Activated T-cell treated with anti-CD3 and anti-CD28 coated beads, Interleukin-2, amount 50 U/mL, for 24 hours (primary cell): ENCODE measurements at regions not wholly inside any gene's neighbourhood (a gene's known extent, or its start where the extent isn't known, plus 50 kb on each side); places are given as distances from the start of the nearest gene placed in this dataset.
"Not testable (repeated sequence)": the region's sequence is repeated elsewhere in the genome, so short reads cannot be mapped to it uniquely, and the experiment has no call there.

Experiments used
- DNase-seq: peaks from one replicate; pipeline ENCODE4 v3.0.0-alpha.2; 2020
- H3K27ac Mint-ChIP-seq: 2 replicates; pipeline ENCODE4 v1.8.0; 2020; ENCODE audit warnings: mild to moderate bottlenecking, mixed read lengths
- H3K27me3 Mint-ChIP-seq: 2 replicates; pipeline ENCODE4 v1.8.0; 2020; ENCODE audit warnings: mixed read lengths
- H3K36me3 Mint-ChIP-seq: 2 replicates; pipeline ENCODE4 v1.8.0; 2020; ENCODE audit warnings: low read depth, mixed read lengths
- H3K4me1 Mint-ChIP-seq: 2 replicates; pipeline ENCODE4 v1.8.0; 2020; ENCODE audit warnings: low read depth, mixed read lengths
- H3K4me3 Mint-ChIP-seq: 2 replicates; pipeline ENCODE4 v1.8.0; 2020; ENCODE audit warnings: mild to moderate bottlenecking, moderate library complexity, mixed read lengths
- H3K9me3 Mint-ChIP-seq: 2 replicates; pipeline ENCODE4 v1.8.0; 2020; ENCODE audit warnings: mixed read lengths

DNA sequence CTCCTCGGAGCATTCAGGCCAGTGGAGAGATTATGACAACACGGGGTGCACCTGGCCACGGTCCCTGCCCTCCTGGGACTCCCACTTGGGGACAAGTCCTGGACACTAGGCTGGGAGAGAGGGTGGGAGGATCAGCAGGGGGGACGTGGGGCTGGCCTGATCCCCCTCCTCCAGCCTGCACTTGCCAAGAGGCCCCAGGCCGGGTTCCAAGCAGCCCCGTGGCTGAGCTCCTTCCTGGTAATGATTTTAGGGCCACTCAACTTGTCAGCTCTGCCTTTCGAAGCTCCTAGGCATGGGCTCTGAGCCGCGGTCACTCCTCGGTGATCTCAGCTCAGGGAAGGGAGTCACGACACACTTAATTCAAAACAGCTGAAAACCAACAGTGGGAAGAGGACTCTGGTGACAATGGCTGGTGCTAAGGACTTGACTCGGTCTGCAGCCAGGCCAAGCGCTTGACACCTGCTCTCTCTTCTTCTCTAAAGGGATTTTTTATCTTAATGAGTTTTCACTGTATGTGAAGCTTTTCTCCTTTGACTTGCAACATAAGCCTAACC is 161.7 kb downstream of the BMP7 start:
- H3K36me3 Mint-ChIP-seq = no peaks in the 10 kb centered on the region
- H3K27ac Mint-ChIP-seq = no peak overlapping the region

DNA sequence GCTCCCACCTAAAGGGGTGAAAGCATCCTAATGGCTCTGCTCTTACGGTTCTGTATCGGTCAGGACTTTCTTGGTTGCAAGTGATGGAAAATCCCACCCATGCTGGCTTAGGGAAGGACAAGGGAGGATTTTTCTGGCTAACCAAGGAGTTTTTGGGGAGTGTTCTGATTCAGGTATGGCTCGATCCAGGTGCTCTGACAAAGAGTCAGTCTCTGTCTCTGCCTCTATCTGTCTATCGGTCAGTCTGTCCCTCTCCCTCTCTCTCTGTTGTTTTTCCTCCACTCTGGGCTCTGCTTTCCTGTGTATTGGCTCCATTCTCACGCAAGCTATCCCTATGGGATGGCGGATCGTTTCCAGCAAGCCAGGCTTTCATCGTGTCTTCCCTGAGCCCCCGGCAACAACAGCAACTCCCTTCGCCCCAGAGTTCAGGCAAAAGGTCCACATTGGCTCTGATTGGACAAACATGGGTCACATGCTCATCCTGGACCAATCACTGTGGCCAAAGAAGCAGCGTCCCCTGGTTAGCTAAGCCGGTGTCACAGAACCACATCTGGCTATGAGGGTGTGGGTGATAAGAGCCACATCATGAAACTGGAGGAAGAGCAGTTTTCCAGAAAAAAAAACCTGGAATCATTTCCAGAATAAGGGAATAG is 160.3 kb downstream of the BMP7 start:
- H3K9me3 Mint-ChIP-seq = no peaks in the 10 kb centered on the region
- H3K4me1 Mint-ChIP-seq = no peaks in the 10 kb centered on the region
- no peak overlapping the region for H3K4me3 Mint-ChIP-seq
- no peaks in the 10 kb centered on the region for H3K36me3 Mint-ChIP-seq
- no peak for DNase-seq
- H3K27me3 Mint-ChIP-seq = peaks cover 11% of the 10 kb centered on the region
- H3K27ac Mint-ChIP-seq = no peak overlapping the region

More for the DNA sequence above, 161.7 kb downstream of the BMP7 start:
- H3K27me3 Mint-ChIP-seq = peaks cover 8% of the 10 kb centered on the region
- no peaks in the 10 kb centered on the region for H3K9me3 Mint-ChIP-seq
- no peak overlapping the region for H3K4me3 Mint-ChIP-seq
- H3K4me1 Mint-ChIP-seq = no peaks in the 10 kb centered on the region
- no peak for DNase-seq

DNA sequence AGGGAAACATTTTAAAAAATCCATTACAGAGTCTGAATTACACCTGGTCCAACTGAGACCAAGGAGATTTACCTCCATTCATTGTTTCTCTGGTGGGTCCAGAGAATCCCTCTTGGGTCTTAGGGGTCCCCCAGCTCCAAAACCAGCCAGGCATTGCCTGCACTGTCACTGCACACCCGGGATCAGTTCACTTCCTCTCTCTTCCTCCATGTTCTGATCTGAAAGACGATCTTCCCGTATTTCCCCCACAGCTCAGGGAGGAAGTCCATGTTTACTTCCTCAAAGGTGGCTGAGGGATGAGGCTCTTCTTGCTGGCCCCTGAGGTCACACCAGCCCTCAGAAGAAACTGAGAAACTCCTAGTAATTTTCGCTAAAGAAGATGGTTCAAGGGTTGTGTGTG is 159.7 kb downstream of the BMP7 start:
- peaks cover 11% of the 10 kb centered on the region for H3K27me3 Mint-ChIP-seq
- H3K36me3 Mint-ChIP-seq = no peaks in the 10 kb centered on the region
- no peak overlapping the region for H3K27ac Mint-ChIP-seq
- no peak for DNase-seq
- no peaks in the 10 kb centered on the region for H3K9me3 Mint-ChIP-seq
- no peak overlapping the region for H3K4me3 Mint-ChIP-seq
- H3K4me1 Mint-ChIP-seq = no peaks in the 10 kb centered on the region

DNA sequence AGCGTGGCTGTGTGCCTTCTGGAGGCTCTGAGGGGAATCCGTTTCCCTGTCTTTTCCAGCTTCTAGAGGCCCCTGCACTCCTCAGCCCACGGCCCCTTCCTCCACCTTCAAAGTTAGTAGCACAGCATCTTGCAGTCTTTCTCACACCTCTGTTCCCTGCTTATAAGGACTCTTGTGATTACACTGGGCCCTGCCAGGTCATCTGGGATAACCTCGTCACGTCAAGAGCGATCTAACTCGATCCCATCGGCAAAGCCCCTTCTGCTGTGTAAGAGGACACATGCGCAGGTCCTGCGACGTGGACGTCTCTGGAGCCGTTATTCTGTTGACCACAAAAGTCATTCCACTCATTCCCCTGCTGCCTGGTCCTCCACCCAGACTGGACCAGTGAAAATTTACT is 159.2 kb downstream of the BMP7 start:
- H3K4me1 Mint-ChIP-seq = no peaks in the 10 kb centered on the region
- peaks cover 10% of the 10 kb centered on the region for H3K27me3 Mint-ChIP-seq
- no peaks in the 10 kb centered on the region for H3K9me3 Mint-ChIP-seq
- no peak overlapping the region for H3K4me3 Mint-ChIP-seq
- no peak for DNase-seq
- no peaks in the 10 kb centered on the region for H3K36me3 Mint-ChIP-seq
- H3K27ac Mint-ChIP-seq = no peak overlapping the region

DNA sequence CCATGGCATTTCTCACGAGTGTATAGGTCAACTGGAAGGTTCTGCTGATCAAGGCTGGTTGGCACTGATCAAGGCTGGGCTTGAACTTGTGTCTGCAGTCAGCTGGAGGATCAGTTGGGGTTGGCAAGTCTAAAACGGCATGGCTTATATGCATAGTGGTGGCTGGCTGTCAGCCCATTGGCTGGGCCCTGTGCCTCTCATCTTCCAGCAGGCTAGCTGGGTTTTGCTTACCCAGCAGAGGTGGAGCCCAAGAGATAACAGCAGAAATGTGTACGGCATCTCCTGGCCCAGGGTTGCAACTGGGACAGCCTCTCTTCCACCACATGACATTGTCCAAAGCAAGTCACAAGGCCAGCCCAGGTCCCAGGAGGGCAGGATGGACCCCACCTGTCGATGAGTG is 158.2 kb downstream of the BMP7 start:
- Mint-ChIP-seq H3K27ac (no peak overlapping the region), H3K36me3 (no peaks in the 10 kb centered on the region), H3K4me1 (no peaks in the 10 kb centered on the region), H3K27me3 (peaks cover 10% of the 10 kb centered on the region), H3K4me3 (no peak overlapping the region), H3K9me3 (no peaks in the 10 kb centered on the region)
- DNase-seq = no peak

DNA sequence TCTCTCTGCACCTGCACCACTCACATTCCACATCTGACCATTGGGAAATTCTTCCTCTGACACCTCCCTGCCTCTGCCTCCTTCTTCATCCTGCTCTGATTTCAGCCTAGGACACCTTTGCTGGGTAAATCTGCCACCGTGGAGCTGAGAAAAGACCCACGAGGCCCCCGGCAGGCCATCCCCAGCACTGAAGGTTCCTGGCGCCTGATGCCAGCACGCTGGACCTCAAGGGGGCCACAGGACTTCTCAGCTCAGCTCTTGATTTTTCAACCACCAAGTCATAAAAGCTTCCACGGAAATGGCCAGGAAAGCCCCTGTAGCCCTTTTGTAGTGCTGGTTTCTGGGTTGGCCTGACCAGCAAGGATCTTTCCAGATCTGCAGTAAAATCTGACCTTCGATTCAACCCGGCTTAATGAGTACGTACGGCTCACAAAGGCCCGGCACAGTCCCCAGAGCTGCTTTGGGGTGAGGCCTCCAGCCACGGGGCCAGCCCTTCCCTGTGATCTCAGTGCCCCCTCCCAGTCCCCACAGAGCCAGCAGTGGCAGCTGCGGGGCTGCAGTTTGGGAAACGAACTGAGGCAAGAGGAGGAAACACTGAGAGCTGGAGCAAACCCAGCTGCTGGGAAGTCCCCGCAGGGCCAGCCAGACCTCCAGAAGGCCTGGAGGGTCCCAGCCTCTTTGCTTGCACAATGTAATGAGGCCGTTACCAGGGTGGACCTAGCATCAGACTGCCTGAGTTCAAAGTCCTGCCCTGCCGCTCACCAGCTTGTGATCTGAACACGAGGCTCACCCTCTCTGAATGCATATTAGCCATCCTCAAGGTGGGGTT is 157.5 kb downstream of the BMP7 start:
- H3K27me3 Mint-ChIP-seq = peaks cover 12% of the 10 kb centered on the region
- no peak overlapping the region for H3K27ac Mint-ChIP-seq
- H3K9me3 Mint-ChIP-seq = no peaks in the 10 kb centered on the region
- no peak for DNase-seq
- H3K4me3 Mint-ChIP-seq = no peak overlapping the region
- H3K36me3 Mint-ChIP-seq = no peaks in the 10 kb centered on the region
- H3K4me1 Mint-ChIP-seq = no peaks in the 10 kb centered on the region

DNA sequence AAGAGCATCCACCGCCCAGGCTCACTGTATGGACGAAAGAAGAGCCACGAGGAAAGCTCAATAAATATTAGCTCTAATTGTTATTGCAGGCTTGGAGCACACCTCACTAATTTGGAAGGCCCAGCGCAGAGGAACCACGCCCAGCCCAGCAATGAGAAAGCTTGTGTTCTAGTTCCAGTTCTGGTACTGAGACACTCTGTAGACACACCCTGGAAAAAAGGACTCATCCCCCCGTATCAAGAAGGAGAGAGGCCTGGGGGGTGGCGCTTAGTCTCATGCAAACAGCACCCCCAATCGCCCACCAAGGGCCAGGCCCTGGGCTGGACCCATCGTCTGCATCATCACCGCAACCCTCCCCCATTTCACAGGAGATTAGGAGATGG is 156.9 kb downstream of the BMP7 start:
- Mint-ChIP-seq H3K27me3 (peaks cover 13% of the 10 kb centered on the region), H3K27ac (no peak overlapping the region), H3K9me3 (no peaks in the 10 kb centered on the region), H3K4me1 (no peaks in the 10 kb centered on the region), H3K36me3 (no peaks in the 10 kb centered on the region), H3K4me3 (no peak overlapping the region)
- DNase-seq = no peak

DNA sequence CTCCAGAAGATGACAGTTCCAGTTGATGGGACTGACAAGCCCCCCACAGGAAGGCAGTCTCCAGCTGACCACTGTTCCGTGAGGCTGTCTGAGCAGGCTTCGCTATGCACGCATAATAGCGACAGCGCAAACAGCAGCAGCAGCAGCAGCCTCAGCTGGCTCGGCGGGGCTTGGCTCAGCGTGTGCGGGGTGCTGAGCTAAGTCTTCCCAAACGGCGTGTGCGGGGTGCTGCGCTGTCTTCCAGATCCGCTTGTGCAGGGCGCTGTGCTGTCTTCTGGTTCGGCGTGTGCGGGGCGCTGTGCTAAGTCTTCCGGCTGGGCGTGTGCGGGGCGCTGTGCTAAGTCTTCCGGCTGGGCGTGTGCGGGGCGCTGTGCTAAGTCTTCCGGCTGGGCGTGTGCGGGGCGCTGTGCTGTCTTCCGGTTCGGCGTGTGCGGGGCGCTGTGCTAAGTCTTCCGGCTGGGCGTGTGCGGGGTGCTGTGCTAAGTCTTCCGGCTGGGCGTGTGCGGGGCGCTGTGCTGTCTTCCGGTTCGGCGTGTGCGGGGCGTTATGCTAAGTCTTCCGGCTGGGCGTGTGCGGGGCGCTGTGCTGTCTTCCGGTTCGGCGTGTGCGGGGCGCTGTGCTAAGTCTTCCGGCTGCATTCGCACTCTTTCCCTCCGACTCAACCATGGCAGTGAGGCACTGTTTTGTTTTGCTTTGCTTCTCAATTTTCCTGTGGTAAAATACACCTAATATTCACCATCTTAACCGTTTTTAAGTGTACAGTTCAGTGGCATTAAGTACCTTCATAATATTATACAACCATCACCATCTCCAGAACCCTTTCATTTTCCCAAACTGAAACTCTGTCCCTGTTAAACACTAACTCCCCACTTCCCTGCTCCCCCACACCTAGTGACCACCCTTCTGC is 156.1 kb downstream of the BMP7 start:
- not testable (repeated sequence) for DNase-seq, H3K4me3 Mint-ChIP-seq, H3K36me3 Mint-ChIP-seq, H3K9me3 Mint-ChIP-seq, H3K27ac Mint-ChIP-seq, H3K4me1 Mint-ChIP-seq
- H3K27me3 Mint-ChIP-seq = peaks cover 13% of the 10 kb centered on the region

DNA sequence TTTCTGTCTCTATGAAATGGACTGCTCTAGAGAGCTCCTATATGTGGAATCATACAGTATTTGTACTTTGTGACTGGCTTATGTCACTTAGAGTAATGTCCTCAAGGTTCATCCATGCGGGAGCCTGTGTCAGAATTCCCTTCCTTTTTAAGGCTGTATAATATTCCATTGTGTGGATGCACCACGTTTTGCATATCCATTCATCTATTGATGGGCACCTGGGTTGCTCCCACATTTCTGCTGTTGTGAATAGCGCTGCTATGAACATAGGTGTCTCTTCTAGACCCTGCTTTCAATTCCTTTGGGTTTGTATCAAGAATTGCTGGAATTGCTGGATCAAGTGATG is 155.4 kb downstream of the BMP7 start:
- no peak overlapping the region for H3K27ac Mint-ChIP-seq
- peaks cover 13% of the 10 kb centered on the region for H3K27me3 Mint-ChIP-seq
- no peak overlapping the region for H3K4me3 Mint-ChIP-seq
- H3K36me3 Mint-ChIP-seq = no peaks in the 10 kb centered on the region
- H3K9me3 Mint-ChIP-seq = no peaks in the 10 kb centered on the region
- H3K4me1 Mint-ChIP-seq = no peaks in the 10 kb centered on the region
- DNase-seq = no peak

DNA sequence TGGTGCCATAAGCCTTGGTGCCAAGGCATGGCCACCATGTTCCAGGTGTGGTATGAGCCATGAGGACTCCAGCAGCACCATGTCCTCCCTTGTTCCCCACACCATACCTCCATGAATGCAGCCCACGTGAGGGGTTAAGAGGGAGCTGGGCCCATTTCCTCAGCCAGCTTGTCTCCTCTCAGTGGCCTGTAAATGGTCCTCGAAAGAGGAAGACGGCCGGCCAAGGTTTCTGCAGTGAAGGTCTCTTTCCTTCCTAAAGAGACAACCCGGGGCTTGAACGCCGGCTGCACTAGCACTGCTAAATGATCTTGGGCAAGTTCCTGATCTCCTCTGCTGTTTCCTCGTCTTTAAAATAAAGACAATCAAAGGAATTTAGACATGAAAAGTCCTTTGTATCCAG is 154.0 kb downstream of the BMP7 start:
- DNase-seq = no peak
- Mint-ChIP-seq H3K4me3 (no peak overlapping the region), H3K4me1 (no peaks in the 10 kb centered on the region), H3K36me3 (no peaks in the 10 kb centered on the region), H3K27ac (no peak overlapping the region), H3K9me3 (no peaks in the 10 kb centered on the region), H3K27me3 (peaks cover 9% of the 10 kb centered on the region)

DNA sequence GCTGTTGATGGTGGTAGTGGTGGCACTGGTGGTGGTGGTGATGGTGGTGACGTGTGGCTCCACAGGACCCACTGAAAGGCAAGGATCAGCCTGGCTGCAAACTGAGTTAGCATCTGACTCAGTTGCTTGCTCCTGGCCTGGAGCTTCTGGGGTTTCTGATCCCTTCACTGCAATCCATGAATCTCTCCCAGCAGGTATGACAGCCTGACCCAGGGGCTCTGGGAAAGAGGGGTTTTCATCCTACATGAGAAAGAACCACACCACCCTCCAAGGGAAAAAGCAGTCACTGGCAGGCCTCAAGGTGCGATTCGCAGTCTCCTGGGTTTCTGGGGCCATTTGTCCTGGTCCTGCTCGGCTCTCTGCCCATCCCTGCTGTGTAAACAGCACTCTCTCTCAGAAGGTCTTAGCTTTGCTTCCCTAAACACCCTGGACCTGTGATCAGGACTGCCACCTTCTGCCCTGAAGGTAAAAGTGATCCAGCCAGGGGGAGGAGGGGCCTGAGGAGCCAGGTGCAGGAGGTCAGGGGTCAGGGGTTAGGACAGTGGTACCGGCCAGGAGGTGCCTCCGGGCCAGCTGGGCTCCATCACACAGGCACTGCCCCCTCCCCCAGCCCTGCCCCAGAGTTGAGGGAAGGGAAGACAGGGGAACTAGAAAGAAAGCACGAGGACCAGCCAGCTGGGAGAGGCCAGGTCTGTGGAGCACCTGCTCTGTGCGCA is 152.0 kb downstream of the BMP7 start:
- no peaks in the 10 kb centered on the region for H3K9me3 Mint-ChIP-seq
- no peak overlapping the region for H3K27ac Mint-ChIP-seq
- no peaks in the 10 kb centered on the region for H3K4me1 Mint-ChIP-seq
- H3K36me3 Mint-ChIP-seq = no peaks in the 10 kb centered on the region
- no peak overlapping the region for H3K4me3 Mint-ChIP-seq
- DNase-seq = no peak
- H3K27me3 Mint-ChIP-seq = peaks cover 6% of the 10 kb centered on the region

DNA sequence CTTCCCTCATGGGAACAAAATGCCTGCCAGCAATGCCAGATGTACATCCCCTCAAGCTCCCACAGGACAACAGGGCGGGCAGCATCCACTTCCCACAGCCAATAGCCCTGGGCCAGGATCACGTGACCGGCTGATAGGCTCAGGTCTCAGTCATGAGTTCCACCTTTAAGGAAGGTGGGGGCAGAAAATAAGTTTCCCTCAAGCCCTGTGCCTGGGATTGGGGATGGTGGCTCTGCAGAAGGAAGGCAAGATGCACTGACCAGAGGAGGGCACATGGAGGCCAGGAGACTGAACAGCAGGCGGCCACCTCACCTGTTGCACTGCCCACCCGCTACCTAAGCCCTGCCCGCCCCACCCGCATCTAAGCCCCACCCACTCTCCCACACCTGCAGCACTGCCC is 149.1 kb downstream of the BMP7 start:
- Mint-ChIP-seq H3K4me1 (no peaks in the 10 kb centered on the region), H3K4me3 (no peak overlapping the region), H3K27ac (no peak overlapping the region), H3K27me3 (peaks cover 8% of the 10 kb centered on the region), H3K36me3 (no peaks in the 10 kb centered on the region), H3K9me3 (no peaks in the 10 kb centered on the region)
- no peak for DNase-seq

DNA sequence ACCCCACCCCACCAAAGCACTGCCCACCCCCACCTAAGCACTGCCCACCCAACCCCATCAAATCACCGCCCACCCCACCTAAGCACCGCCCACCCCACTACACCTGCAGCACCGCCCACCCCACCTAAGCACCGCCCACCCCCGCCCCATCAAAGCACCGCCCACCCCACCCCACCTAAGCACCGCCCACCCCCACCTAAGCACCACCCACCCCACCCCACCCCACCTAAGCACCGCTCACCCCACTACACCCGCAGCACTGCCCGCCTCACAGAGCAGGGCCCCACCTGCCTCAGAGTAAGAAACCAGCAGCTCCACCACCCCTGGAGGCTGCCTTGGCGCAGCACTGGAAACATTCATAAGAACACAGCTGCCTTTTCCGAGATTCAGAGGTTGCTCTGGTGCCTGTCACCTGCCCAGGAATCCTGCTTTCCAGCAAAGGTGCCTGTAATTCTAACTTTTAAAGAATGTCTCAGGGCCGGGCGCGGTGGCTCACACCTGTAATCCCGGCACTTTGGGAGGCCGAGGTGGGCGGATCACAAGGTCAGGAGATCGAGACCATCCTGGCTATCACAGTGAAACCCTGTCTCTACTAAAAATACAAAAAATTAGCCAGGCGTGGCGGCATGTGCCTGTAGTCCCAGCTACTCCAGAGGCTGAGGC is 148.2 kb downstream of the BMP7 start:
- Mint-ChIP-seq H3K4me1 (no peaks in the 10 kb centered on the region), H3K36me3 (no peaks in the 10 kb centered on the region), H3K27me3 (peaks cover 8% of the 10 kb centered on the region), H3K27ac (no peak overlapping the region), H3K4me3 (no peak overlapping the region), H3K9me3 (no peaks in the 10 kb centered on the region)
- no peak for DNase-seq
